ENCODE measurements at regions not wholly inside any gene's neighbourhood (a gene's known extent, or its start where the extent isn't known, plus 50 kb on each side); places are given as distances from the start of the nearest gene placed in this dataset.

- TF ChIP-seq POLR2AphosphoS5 (IDR thresholded peaks at IDR 0.05; ENCODE audit: low read depth), result no peak
- no peak for TF ChIP-seq CTCF (IDR thresholded peaks at IDR 0.05; ENCODE audit: insufficient read depth, low read length)
- TF ChIP-seq REST (IDR thresholded peaks at IDR 0.05; ENCODE audit: insufficient replicate concordance, low read depth), result no peak
- TF ChIP-seq GABPA (IDR thresholded peaks at IDR 0.05; ENCODE audit: low read depth), result no peak
- no peak for TF ChIP-seq SPI1 (IDR thresholded peaks at IDR 0.05; ENCODE audit: borderline replicate concordance, low read depth)
These were observed 61.4 kb downstream of the RFPL4B start for GRCh38 chr6:112408522-112408921.
